Kasumi-1 (cell line): ENCODE measurements at regions not wholly inside any gene's neighbourhood (a gene's known extent, or its start where the extent isn't known, plus 50 kb on each side); places are given as distances from the start of the nearest gene placed in this dataset.
A peak's percentile ranks its signal among the peaks of the same experiment; 100 is the strongest.
"Not testable (repeated sequence)": the region's sequence is repeated elsewhere in the genome, so short reads cannot be mapped to it uniquely, and the experiment has no call there.

Experiments
- DNase-seq, 2 experiments: peaks; one replicate each; lab custom pipeline; 2025; lab: John Stamatoyannopoulos, UW

- DNase-seq, result no peak
Measured at GRCh38 chr1:80533775-80534334, 1266.9 kb upstream of the ADGRL2 start.

- DNase-seq, result no peak
Measured at GRCh38 chr1:80533093-80533492, 1267.6 kb upstream of the ADGRL2 start.

DNA sequence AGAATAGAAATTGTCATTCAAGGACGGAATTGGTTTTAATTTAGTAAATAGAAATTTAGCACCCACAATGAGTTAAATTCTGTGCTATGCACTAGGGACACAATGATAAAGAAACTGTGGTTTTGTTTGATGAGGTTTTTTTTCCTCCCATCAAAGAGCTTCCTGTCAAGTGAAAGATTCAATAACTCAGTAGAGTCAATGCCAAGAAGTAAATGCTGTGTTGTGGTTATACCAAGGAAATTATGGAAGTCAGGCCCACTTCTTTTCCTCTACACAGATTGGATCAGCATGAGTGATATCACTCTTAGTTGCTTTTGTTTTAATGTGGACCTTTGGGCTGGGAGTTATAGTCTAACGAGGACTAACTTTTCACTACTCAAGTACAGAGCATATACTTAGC lies 1269.6 kb upstream of the ADGRL2 start:
- DNase-seq, result peak in 1 of 2 experiments; percentile 21

GRCh38 chr1:80529546-80529945 lies 1271.2 kb upstream of the ADGRL2 start:
- no peak for DNase-seq

DNA sequence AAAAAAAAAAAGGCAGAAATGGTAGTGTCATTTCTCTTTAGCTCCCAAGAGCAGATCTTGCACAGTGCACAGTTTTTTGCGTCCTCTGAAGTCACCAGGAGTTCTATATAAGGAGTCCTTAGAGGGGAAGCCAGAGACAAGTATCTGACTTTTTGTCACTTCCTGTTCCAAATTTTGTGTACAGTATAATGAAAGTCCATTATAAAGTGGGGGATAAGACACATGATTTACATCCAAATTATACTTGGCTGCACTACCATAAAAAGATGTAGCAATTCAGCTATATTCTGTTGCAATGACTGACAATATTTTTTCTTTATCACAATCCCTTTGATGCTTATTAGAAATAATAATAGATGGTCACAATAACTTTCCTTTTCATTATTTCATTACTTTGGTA lies 1276.9 kb upstream of the ADGRL2 start:
- peak in 1 of 2 experiments; percentile 1 for DNase-seq

DNA sequence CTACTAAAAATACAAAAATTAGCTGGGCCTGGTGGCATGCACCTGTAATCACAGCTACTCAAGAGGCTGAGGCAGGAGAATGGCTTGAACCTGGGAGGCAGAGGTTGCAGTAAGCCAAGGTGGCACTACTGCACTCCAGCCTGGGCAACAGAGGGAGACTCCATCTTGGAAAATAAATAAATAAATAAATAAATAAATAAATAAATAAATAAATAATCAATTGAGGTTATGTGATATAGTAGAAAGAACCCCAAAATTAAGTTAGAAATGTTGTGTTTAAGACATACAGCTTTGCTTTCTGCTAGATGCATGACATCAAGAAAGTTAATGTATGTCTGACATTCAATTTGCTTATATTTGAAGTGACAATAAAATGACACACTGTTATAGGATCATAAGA lies 1277.7 kb upstream of the ADGRL2 start:
- DNase-seq, result not testable (repeated sequence)

GRCh38 chr1:80520949-80521348 lies 1279.8 kb upstream of the ADGRL2 start:
- no peak for DNase-seq

- no peak for DNase-seq
Measured at GRCh38 chr1:80517062-80517461, 1283.7 kb upstream of the ADGRL2 start.

GRCh38 chr1:80509965-80510522 lies 1290.7 kb upstream of the ADGRL2 start:
- DNase-seq, result no peak

DNA sequence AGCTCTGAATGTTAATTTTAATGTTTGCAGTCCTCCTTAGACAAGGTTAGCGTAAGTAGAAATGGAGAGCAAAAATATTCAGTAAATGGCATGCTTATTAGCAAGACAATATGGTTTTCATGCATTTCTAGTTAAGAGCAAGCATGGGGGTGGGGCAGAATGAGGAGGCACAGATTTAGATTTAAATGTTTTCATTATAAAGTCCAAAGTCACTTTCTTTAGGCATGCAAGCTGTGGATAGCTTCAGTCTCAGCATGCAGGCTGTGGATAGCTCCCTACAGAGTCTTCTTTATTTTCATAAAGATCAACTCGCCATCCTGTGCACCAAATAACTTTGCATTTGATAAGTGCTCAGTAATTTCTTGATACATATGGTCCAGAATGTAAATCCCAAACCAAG lies 1294.5 kb upstream of the ADGRL2 start:
- DNase-seq, result no peak

DNA sequence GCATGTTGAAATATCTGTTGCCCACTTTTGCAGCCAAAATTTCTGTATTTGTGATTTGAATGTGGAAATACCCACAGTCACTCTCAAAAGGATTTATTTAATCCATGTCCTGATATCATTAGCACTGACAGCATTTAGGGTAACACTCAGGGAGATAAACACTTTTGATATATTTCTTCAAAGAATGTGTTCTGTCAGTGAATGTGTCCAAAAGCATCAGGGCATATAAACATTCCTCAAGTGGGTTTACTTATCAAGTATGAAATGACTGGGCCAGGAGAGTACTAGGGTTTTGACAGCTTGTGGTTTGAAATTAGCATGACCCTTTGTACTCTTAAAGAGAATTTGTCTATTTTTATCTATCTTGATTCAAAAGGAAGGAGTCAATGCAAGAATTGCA lies 1302.1 kb upstream of the ADGRL2 start:
- no peak for DNase-seq

DNA sequence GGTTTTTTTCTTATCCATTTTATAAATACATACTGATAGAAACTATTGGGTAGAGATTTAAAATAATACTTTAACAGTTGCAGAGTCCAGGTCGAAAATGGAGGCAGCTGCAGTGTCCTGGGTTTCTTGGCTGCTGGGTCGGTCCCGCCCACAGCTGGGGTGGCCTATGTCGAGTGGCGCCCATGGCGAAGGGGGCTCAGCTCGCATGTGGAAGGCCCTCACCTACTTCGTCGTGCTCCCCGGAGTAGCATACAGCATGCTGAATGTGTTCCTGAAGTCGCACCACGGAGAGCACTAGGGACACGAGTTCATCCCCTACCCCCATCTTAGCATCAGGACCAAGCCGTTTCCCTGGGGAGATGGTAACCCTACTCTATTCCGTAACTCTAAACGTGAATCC lies 1304.9 kb upstream of the ADGRL2 start:
- DNase-seq, result no peak

DNA sequence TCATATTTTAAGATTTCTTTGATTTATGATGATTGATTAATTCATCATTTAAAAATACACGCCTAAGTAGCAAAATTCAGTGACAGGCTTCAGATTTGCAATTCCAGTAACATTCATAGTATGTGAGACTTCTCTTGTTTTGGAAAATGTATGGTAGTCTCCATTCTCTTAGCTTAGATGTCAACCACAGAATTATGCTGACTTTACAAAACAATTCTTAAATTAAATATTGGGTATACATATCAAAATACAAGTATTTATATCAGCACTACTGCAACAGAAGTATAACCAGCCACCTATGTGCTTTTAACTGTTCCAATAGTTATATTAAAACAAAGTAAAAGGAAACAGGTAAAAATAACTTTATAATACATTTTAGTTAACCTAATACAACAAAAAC lies 1328.6 kb upstream of the ADGRL2 start:
- DNase-seq, result no peak

GRCh38 chr1:80468356-80468755 lies 1332.4 kb upstream of the ADGRL2 start:
- no peak for DNase-seq

GRCh38 chr1:80462006-80462405 lies 1338.7 kb upstream of the ADGRL2 start:
- peak; percentile 10 to 38 for DNase-seq

- DNase-seq, result no peak
Measured at GRCh38 chr1:80457409-80457808, 1343.3 kb upstream of the ADGRL2 start.

- DNase-seq, result no peak
Measured at GRCh38 chr1:80453775-80454174, 1347.0 kb upstream of the ADGRL2 start.

DNA sequence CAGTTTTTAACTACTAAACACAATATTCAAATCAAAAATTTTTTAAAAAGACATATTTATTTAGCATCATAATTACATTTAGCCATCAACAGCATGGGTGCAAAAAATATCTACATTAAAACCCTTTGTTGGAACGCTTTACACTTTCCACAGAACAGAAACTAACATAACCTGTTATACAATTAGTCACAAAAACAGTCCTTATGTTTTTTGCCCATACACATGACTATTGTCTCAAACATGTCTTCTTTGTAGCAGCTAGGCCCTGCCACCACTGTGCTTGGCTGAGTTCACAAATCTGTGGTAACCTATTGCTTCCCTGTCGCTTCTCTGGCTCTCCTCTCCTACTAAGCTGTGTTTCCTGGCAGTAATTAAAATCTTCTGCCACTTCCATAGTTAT lies 1350.0 kb upstream of the ADGRL2 start:
- no peak for DNase-seq

GRCh38 chr1:80448081-80448480 lies 1352.7 kb upstream of the ADGRL2 start:
- DNase-seq, result no peak

DNA sequence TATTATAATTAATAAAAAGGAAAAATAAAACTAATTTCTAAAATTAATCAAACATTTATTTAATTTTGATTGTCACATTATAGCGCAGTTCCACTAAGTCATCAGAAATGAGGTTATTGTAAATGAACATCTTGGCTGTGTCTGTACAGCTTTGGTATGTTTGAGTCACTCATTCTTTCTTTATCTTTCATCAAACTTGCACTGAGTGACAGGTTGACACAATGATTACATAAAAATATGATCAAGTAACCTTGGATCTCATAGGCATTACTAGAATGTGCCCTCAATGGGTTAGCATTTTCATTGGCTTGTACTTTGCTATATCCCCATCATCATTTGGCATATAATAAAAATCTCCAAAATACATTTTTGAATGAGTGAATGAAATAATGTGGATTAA lies 1353.2 kb upstream of the ADGRL2 start:
- no peak for DNase-seq

GRCh38 chr1:80445033-80445432 lies 1355.7 kb upstream of the ADGRL2 start:
- DNase-seq, result no peak

GRCh38 chr1:80444171-80444570 lies 1356.6 kb upstream of the ADGRL2 start:
- DNase-seq, result no peak

- no peak for DNase-seq
Measured at GRCh38 chr1:80441664-80442063, 1359.1 kb upstream of the ADGRL2 start.

DNA sequence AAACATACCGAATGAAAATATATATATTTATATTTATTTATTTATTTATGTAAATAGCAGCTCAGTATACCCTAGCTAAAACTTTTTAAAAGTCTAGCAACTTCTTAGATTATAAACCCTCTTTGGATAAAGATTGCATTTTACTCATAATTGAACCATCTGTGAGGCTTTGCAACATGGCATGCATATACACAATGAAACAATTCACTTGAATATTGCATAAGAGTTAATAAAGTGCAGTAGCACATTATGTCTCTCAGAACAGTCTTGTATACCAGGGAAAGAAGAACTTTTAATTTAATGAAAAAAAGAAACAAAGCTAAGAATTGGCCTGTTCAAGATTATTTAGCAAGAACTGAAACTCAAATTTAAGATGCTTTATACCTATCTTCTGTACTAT lies 1363.9 kb upstream of the ADGRL2 start:
- no peak for DNase-seq
